Duodenal mucosa (tissue), 2 donors: ENCODE measurements at regions not wholly inside any gene's neighbourhood (a gene's known extent, or its start where the extent isn't known, plus 50 kb on each side); places are given as distances from the start of the nearest gene placed in this dataset.

Experiments used
- H3K27ac ChIP-seq: one replicate; pipeline ENCODE4 v1.7.0; 2013; ENCODE audit warnings: low read depth, low read length
- H3K27me3 ChIP-seq, 2 donors: one replicate each; pipeline ENCODE4 v1.7.0; 2013; ENCODE audit warnings: low read length in 2 of 2, control low read depth in 1 of 2; ENCODE audit not compliant: insufficient read depth in 2 of 2, control insufficient read depth in 1 of 2
- H3K36me3 ChIP-seq, 2 donors: one replicate each; pipeline ENCODE4 v1.7.0; 2013; ENCODE audit warnings: low read length in 2 of 2, control low read depth in 1 of 2; ENCODE audit not compliant: insufficient read depth in 2 of 2, control insufficient read depth in 1 of 2
- H3K4me1 ChIP-seq, 2 donors: one replicate each; pipeline ENCODE4 v1.7.0; 2013; ENCODE audit warnings: low read length in 2 of 2, control low read depth in 1 of 2; ENCODE audit not compliant: insufficient read depth in 2 of 2, control insufficient read depth in 1 of 2
- H3K4me3 ChIP-seq, 2 donors: one replicate each; pipeline ENCODE4 v1.7.0; 2013; ENCODE audit warnings: low read length in 2 of 2, low read depth in 1 of 2
- H3K9ac ChIP-seq, 2 donors: one replicate each; pipeline ENCODE4 v1.7.0; 2013; ENCODE audit warnings: low read length in 2 of 2, low read depth in 1 of 2
- H3K9me3 ChIP-seq, 2 donors: one replicate each; pipeline ENCODE4 v1.7.0; 2013; ENCODE audit warnings: low read length in 2 of 2, control low read depth in 1 of 2; ENCODE audit not compliant: control insufficient read depth in 1 of 2

DNA sequence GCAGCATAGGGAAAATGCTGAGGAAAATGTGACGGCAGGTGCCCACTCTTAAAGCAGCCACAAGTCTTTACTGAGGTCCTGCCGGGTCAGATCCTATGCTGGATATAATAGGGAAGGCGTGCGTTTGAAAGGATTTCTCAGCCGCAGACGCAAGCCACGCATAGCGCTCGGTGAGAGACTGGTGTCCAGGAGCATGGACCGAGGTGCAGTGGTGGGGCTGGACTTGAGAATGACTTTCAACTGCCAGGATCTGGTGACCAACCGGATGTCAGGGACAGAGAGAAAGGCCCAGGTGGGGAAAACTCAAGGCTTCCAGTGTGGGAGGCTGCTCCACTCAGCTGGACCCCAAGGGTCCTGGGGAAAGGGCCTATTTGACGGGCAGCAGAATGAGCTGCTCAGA lies 74.7 kb upstream of the INSIG1 start:
- peaks cover 14 to 21% of the 10 kb centered on the region in 2 donors for H3K4me1 ChIP-seq
- no peak overlapping the region for H3K4me3 ChIP-seq
- H3K27me3 ChIP-seq: no peaks in the 10 kb centered on the region
- H3K9me3 ChIP-seq: no peaks in the 10 kb centered on the region
- no peak overlapping the region for H3K9ac ChIP-seq
- no peaks in the 10 kb centered on the region for H3K36me3 ChIP-seq
- no peak overlapping the region for H3K27ac ChIP-seq

DNA sequence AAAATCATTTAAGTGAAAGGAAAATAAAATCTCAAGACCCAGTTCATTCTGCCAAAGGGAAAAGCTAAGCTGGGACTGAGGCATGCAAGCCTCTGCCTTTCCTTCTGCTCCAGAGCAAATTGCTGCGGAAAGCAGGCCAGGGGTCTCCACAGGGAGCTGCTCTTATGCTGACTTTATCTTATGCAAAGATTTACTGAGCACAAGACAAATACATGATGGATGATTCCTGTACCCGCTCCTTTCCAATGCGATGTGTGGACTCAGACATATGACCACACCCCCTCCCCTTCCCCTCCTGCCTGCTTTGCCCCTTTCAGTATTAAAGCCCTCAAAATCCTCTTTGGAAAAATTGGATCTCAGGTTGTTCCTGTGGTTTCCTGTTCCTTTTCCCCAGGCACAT lies 74.2 kb upstream of the INSIG1 start:
- Histone ChIP-seq H3K9me3 (no peaks in the 10 kb centered on the region), H3K4me3 (no peak overlapping the region), H3K36me3 (no peaks in the 10 kb centered on the region), H3K9ac (no peak overlapping the region), H3K4me1 (peaks cover 14 to 21% of the 10 kb centered on the region in 2 donors), H3K27me3 (no peaks in the 10 kb centered on the region), H3K27ac (no peak overlapping the region)

DNA sequence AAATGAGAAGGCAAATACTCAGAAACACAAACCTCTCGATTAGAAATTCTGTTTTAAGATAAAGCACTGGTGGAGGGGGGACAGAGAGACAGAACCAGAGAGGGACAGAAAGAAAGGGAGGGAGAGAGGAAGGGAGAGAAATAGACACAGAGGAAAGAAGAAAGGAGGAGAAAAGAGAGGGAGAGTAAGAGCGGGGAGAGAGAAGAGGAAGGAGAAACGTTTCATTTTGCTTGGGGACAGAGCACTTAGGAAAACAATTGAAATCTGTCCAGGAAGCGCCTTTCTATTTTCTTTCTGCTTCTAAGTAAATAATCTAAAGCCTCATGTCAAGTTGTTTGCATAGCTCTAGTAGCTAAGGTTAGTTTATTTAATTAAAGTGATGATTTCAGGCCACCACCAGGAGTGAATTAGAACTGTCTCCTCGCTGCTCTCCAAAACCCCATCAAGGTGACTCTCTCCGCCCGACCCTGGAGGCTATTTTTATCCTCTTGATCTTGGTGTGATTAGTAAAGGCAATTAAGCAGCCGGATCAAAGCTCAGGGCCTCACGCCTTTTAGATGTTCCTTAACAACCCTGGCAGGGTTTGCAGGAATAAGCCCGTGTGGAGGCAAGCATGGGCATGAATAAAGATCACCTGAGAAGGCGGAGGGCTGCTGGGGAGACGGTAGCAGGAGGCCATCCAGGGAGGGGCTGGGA lies 73.4 kb upstream of the INSIG1 start:
- H3K4me3 ChIP-seq: no peak overlapping the region
- H3K4me1 ChIP-seq: peaks cover 14 to 21% of the 10 kb centered on the region in 2 donors
- H3K9me3 ChIP-seq: no peaks in the 10 kb centered on the region
- H3K9ac ChIP-seq: no peak overlapping the region
- no peaks in the 10 kb centered on the region for H3K36me3 ChIP-seq
- H3K27ac ChIP-seq: no peak overlapping the region
- no peaks in the 10 kb centered on the region for H3K27me3 ChIP-seq

DNA sequence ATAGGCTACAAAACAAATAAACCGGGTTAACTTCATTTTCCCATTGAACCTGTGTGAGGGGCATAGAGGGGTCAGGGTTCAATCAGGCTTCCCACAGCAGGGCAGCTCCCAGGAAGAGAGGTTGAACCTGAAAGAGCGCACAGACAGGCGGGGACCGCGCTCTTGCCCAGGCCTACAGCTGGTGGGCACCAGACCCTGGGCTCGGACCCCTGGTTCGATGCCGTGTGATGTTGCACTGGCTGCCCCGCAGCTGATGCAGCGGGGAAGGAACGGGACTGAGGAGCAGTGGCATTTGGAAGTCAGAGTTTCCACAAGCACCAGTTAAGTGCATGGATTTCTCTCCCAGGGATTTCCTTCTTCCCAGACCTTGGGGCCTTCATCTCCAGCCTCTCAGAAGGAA lies 72.6 kb upstream of the INSIG1 start:
- Histone ChIP-seq H3K27me3 (no peaks in the 10 kb centered on the region), H3K4me3 (no peak overlapping the region), H3K27ac (no peak overlapping the region), H3K4me1 (peaks cover 14 to 21% of the 10 kb centered on the region in 2 donors), H3K9ac (no peak overlapping the region), H3K9me3 (no peaks in the 10 kb centered on the region), H3K36me3 (no peaks in the 10 kb centered on the region)

DNA sequence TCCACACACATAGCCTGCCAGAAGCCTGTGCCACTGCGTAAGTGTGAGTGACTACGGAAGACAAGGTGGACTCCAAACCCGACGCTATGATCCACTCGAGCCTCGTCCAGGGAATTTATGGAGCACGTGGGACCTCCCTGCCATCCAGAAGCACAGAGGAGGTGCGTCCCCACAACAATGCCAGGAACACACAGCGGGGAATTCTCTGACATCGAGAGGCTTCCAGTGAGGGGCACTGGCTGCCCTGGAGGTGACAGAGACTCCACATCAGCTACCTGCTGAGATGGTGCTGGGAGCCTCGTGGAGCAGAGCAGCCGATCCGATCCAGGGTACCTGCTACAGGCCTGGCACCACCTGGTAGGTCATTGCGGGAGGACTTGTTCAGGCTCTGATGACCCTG lies 72.2 kb upstream of the INSIG1 start:
- no peaks in the 10 kb centered on the region for H3K27me3 ChIP-seq
- no peaks in the 10 kb centered on the region for H3K36me3 ChIP-seq
- no peaks in the 10 kb centered on the region for H3K9me3 ChIP-seq
- no peak overlapping the region for H3K4me3 ChIP-seq
- no peak overlapping the region for H3K9ac ChIP-seq
- H3K27ac ChIP-seq: no peak overlapping the region
- peaks cover 14 to 21% of the 10 kb centered on the region in 2 donors for H3K4me1 ChIP-seq

DNA sequence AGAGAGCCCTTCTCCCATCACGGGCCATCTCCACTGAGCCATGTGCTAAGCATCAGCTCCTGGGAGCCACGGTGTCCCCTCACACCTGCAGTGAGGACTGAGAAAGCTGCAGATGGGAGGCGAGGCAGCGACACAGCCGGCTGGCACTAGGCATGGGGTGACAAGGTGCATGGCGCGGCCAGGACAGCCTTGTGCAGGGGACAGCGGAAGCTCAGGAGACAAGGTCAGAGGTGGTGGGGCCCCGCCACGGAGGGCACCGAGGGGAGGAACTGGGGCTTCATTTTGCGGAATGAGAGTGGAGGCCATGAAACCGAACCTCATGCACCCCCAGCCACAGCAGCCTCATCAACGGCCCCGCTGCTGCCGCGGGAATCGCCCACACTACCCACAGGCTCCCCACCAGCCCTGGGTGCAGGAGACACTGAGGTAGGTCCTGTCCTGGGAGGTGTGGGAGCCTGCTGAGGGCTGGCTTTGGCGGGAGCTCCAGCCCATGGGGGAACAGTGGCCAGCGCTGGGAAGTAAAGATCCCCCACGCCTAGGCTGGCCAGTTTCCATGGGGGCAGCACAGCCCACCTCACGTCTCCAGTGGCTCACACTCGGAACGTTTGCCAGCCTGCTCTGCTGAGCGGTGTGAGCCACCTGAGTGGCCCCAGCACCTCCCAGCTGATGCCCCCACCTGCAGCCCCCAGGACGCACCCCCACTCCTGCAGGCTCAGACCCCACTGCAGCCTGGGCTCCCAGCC lies 71.2 kb upstream of the INSIG1 start:
- Histone ChIP-seq H3K36me3 (no peaks in the 10 kb centered on the region), H3K27ac (no peak overlapping the region), H3K27me3 (no peaks in the 10 kb centered on the region), H3K9ac (no peak overlapping the region), H3K4me3 (no peak overlapping the region), H3K9me3 (no peaks in the 10 kb centered on the region), H3K4me1 (peaks cover 14 to 21% of the 10 kb centered on the region in 2 donors)

DNA sequence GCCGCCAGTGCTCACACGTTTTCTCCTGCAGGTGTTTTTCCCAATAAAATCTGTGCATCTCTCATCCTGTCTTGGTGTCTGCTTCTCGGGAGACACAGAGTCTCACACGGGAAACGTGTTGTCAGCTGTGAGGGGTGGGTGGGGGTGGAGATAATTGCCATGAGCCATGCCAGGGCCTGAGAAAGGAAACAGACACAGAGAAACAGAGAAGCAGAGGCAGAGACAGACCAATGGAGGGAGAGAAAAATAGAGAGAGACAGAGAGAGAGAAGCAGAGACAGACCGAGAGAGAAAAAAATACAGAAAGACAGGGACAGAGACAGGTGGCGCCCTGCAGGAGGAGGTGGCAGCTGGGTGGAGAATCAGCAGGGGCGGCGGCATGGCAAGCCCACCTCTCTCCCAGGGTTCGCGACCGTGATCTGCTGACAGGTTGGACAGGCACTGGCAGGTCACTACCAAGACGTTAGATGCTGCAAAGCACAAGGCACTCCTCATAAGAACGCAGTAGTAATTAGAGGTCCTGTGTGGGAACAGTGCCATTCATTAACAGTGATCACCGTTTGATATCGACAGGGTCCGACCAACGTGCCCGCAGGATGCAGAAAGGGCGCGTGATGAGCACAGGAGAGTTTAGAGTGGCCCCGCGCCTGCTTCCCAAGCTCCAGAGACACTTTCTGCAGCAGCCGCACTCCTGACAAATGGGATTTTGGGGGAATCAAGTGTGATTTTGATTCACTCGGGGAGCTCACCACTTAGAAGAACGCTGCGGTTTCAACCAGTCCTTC lies 70.5 kb upstream of the INSIG1 start:
- Histone ChIP-seq H3K27me3 (no peaks in the 10 kb centered on the region), H3K27ac (no peak overlapping the region), H3K36me3 (no peaks in the 10 kb centered on the region)

DNA sequence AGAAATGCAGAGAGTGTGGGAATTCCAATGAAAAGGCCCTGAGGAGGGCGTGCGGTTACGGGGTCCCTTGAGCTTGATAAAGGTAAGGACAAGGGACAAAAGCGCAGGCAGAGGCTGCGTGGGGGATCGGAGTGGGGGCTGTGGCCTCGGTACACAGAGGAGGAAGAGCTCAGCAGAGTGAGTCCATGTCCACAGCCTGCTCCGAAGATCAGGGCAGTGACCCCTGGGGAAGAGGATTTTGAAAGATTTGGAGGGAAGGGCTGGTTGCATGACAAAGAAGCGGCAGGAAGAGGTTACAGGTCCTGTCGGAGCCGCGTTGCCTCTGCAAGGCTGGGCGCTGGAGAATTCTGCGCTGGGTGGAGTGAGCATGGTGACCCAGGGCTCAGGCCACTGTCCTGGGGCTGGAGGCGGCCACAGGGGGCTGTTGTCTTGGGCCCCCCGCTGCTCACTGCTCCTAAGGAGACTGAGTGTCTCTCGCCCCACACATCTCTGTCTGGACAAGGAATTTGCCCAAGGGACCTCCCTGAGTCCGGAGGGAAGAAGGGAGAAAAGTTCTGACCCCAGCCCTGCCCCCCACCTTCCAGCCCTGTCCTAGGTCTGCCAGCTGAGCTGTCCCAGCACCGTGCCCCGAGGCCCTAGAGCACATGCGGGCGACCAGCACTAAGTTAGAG lies 69.8 kb upstream of the INSIG1 start:
- H3K9me3 ChIP-seq: no peaks in the 10 kb centered on the region
- H3K27me3 ChIP-seq: no peaks in the 10 kb centered on the region
- no peak overlapping the region for H3K27ac ChIP-seq
- H3K36me3 ChIP-seq: no peaks in the 10 kb centered on the region
- H3K4me1 ChIP-seq: peaks cover 14 to 17% of the 10 kb centered on the region in 2 donors
- no peak overlapping the region for H3K9ac ChIP-seq
- no peak overlapping the region for H3K4me3 ChIP-seq

More for the DNA sequence above, 70.5 kb upstream of the INSIG1 start:
- Histone ChIP-seq H3K9me3 (no peaks in the 10 kb centered on the region), H3K4me1 (peaks cover 14 to 18% of the 10 kb centered on the region in 2 donors), H3K4me3 (no peak overlapping the region), H3K9ac (no peak overlapping the region)

DNA sequence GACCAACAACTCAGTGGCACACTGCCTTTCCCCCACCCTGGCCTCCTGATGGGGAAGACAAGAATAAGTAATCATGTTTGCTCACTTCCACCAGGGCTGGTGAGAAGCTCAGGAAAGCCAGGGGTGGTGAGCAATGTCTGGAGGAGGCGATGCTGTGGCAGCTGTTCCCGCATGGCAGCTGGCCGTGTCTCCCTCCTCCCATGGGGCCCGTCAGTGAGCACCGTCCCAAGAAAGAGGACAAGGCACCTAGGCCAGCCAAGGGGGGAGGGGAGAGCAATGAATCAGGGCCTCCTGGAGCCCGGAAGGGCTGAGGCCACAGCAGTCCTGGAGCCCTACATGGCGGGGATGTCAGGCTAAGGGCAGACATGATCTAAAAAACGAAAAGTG lies 69.2 kb upstream of the INSIG1 start:
- no peak overlapping the region for H3K4me3 ChIP-seq
- H3K27ac ChIP-seq: no peak overlapping the region
- H3K9ac ChIP-seq: no peak overlapping the region
- no peaks in the 10 kb centered on the region for H3K9me3 ChIP-seq
- no peaks in the 10 kb centered on the region for H3K36me3 ChIP-seq
- H3K27me3 ChIP-seq: no peaks in the 10 kb centered on the region
- H3K4me1 ChIP-seq: peaks cover 14 to 23% of the 10 kb centered on the region in 2 donors
